OCI-LY7 (cell line): ENCODE measurements at regions not wholly inside any gene's neighbourhood (a gene's known extent, or its start where the extent isn't known, plus 50 kb on each side); places are given as distances from the start of the nearest gene placed in this dataset.

ENCODE experiments used
- BruUV-seq: library from RNA; stranded (reverse); fragments of 400-500 nt; replicated peaks from 2 replicates; lab custom pipeline; 2021; lab: Mats Ljungman, UMichigan
- CTCF ChIA-PET: fragments of 300-600 bp; sonication (Branson Sonifier 250); formaldehyde crosslinking; loops from one replicate; lab custom pipeline; 2022; ENCODE audit warnings: antibody characterized with exemption; ENCODE audit not compliant: unreplicated experiment; lab: Charles Lee
- POLR2A ChIA-PET: fragments of 300-600 bp; sonication (Branson Sonifier 250); formaldehyde crosslinking; loops from one replicate; lab custom pipeline; 2022; ENCODE audit warnings: antibody characterized with exemption; lab: Charles Lee
- DNase-seq: peaks from one replicate; pipeline ENCODE4 v3.0.0-alpha.2; 2015; ENCODE audit warnings: low spot score
- H2AFZ ChIP-seq: fragments of 200-600 bp; sonication (generic), shearing (Covaris generic); 2 replicates; pipeline ENCODE4 v1.6.1; 2014; ENCODE audit warnings: mild to moderate bottlenecking, antibody characterized with exemption, low read length, moderate library complexity
- H3K27ac ChIP-seq: fragments of 200-600 bp; sonication (generic); 2 replicates; pipeline ENCODE4 v1.5.1; 2014; ENCODE audit warnings: mixed run types, low read depth, mild to moderate bottlenecking, moderate library complexity, low read length, inconsistent platforms; ENCODE audit not compliant: poor library complexity, severe bottlenecking
- H3K36me3 ChIP-seq: fragments of 200-600 bp; sonication (generic); 2 replicates; pipeline ENCODE4 v1.6.1; 2014; ENCODE audit warnings: mild to moderate bottlenecking, antibody characterized with exemption, low read length, moderate library complexity, mixed read lengths; ENCODE audit not compliant: insufficient read depth
- H3K4me1 ChIP-seq: fragments of 200-600 bp; sonication (generic); 2 replicates; pipeline ENCODE4 v1.5.1; 2014; ENCODE audit warnings: mild to moderate bottlenecking, low read length; ENCODE audit not compliant: insufficient read depth, poor library complexity, severe bottlenecking
- H3K4me2 ChIP-seq: fragments of 200-600 bp; sonication (generic); 2 replicates; pipeline ENCODE4 v1.6.1; 2014; ENCODE audit warnings: mild to moderate bottlenecking, low read length
- H3K4me3 ChIP-seq: fragments of 200-600 bp; sonication (generic); 2 replicates; pipeline ENCODE4 v1.5.1; 2014; ENCODE audit warnings: mild to moderate bottlenecking, low read depth, low read length; ENCODE audit not compliant: poor library complexity, severe bottlenecking
- H3K79me2 ChIP-seq: fragments of 200-600 bp; sonication (generic); 2 replicates; pipeline ENCODE4 v1.6.1; 2016; ENCODE audit warnings: low read depth, mild to moderate bottlenecking, low read length, moderate library complexity, mixed read lengths; ENCODE audit not compliant: insufficient read depth
- H3K9me2 ChIP-seq: fragments of 200-600 bp; sonication (generic); 2 replicates; pipeline ENCODE4 v1.6.1; 2016; ENCODE audit warnings: mild to moderate bottlenecking, low read length, mixed read lengths; ENCODE audit not compliant: insufficient read depth
- H3K9me3 ChIP-seq: fragments of 200-600 bp; sonication (generic); 2 replicates; pipeline ENCODE4 v1.6.1; 2014; ENCODE audit warnings: mild to moderate bottlenecking, mixed run types, low read length, mixed read lengths
- H4K20me1 ChIP-seq: fragments of 200-600 bp; sonication (generic); 2 replicates; pipeline ENCODE4 v1.6.1; 2014; ENCODE audit warnings: mild to moderate bottlenecking, antibody characterized with exemption, low read length, moderate library complexity, mixed read lengths; ENCODE audit not compliant: insufficient read depth
- CTCF ChIP-seq: fragments of 200-600 bp; sonication (generic); conservative IDR thresholded peaks from 2 replicates; pipeline ENCODE4 v1.5.1; 2014; ENCODE audit warnings: mild to moderate bottlenecking, antibody characterized with exemption, low read length, moderate library complexity, mixed read lengths
- EZH2phosphoT487 ChIP-seq: fragments of 200-600 bp; sonication (generic); IDR thresholded peaks from 2 replicates; pipeline ENCODE4 v1.6.1; 2018; ENCODE audit warnings: low read depth, borderline replicate concordance, mild to moderate bottlenecking, mixed run types, antibody characterized with exemption, low read length, moderate library complexity, mixed read lengths
- intact Hi-C: fragments of 100-400 bp; cut with micrococcal nuclease; formaldehyde crosslinking; loops from one replicate; pipeline ENCODE4 v1.10.0; 2022; ENCODE audit not compliant: unreplicated experiment

GRCh38 chr7:135257-135653 lies 57.1 kb upstream of the FAM20C start:
- POLR2A ChIA-PET, result interaction anchor here (0.6 kb wide), 1 partner anchor 417 kb away, joined by 4 read pairs; no protein-coding TSS in a partner anchor
- Histone ChIP-seq H3K9me3 (no peaks in the 10 kb centered on the region), H2AFZ (no peak overlapping the region), H3K4me3 (no peak overlapping the region), H3K27ac (no peak overlapping the region), H3K79me2 (no peaks in the 10 kb centered on the region), H3K36me3 (no peaks in the 10 kb centered on the region), H3K4me2 (no peak overlapping the region), H3K4me1 (no peaks in the 10 kb centered on the region), H3K9me2 (no peaks in the 10 kb centered on the region), H4K20me1 (no peaks in the 10 kb centered on the region)
- intact Hi-C loops, result no loop called here
- no TSS peak for BruUV-seq
- CTCF ChIA-PET, result no interaction called here
- no peak for DNase-seq
- no peak for TF ChIP-seq EZH2phosphoT487
- TF ChIP-seq CTCF, result no peak

- ChIA-PET POLR2A (no interaction called here), CTCF (no interaction called here)
- Histone ChIP-seq H3K27ac (no peak overlapping the region), H2AFZ (no peak overlapping the region), H3K4me3 (no peak overlapping the region), H3K36me3 (no peaks in the 10 kb centered on the region), H3K9me3 (no peaks in the 10 kb centered on the region), H3K79me2 (no peaks in the 10 kb centered on the region), H3K4me1 (no peaks in the 10 kb centered on the region), H3K4me2 (no peak overlapping the region), H4K20me1 (no peaks in the 10 kb centered on the region), H3K9me2 (no peaks in the 10 kb centered on the region)
- intact Hi-C loops, result no loop called here
- no TSS peak for BruUV-seq
- no peak for DNase-seq
- TF ChIP-seq CTCF (no peak), EZH2phosphoT487 (no peak)
These were observed 56.4 kb upstream of the FAM20C start for GRCh38 chr7:135731-136645.
